K562 (cell line): ENCODE measurements at regions not wholly inside any gene's neighbourhood (a gene's known extent, or its start where the extent isn't known, plus 50 kb on each side); places are given as distances from the start of the nearest gene placed in this dataset.

Source experiments
- ARNT ChIP-seq, 2 experiments: fragments of 450-650 bp; IDR thresholded peaks; 2 replicates each; pipeline ENCODE4 v1.6.1; 2016; ENCODE audit warnings: mild to moderate bottlenecking in 1 of 2
- CHCHD3 ChIP-seq: fragments of 250-450 bp; sonication (Bioruptor Pico); IDR thresholded peaks from 2 replicates; pipeline ENCODE4 v2.1.2; 2022; ENCODE audit warnings: mild to moderate bottlenecking
- GABPB1 ChIP-seq: sonication (generic); formaldehyde crosslinking; IDR thresholded peaks from 2 replicates; pipeline ENCODE4 v1.8.0; 2022; ENCODE audit warnings: mild to moderate bottlenecking, missing genetic modification reagents
- KDM1A ChIP-seq, 2 experiments: fragments of 450-650 bp; IDR thresholded peaks; 2 replicates each; pipeline ENCODE4 v1.6.1; 2016; ENCODE audit warnings: mild to moderate bottlenecking in 2 of 2
- MAFK ChIP-seq: IDR thresholded peaks from 2 replicates; pipeline ENCODE4 v1.6.1; 2011; ENCODE audit warnings: low read length, improper control_type of control experiment
- RBBP5 ChIP-seq: fragments of 200-600 bp; sonication (generic); IDR thresholded peaks from 2 replicates; pipeline ENCODE4 v1.6.1; 2012; ENCODE audit warnings: borderline replicate concordance, mild to moderate bottlenecking, low read length, control low read depth, inconsistent platforms; ENCODE audit not compliant: insufficient read depth, poor library complexity, severe bottlenecking
- TCFL5 ChIP-seq: fragments of 250-450 bp; sonication (Bioruptor Pico); conservative IDR thresholded peaks from 2 replicates; pipeline ENCODE4 v1.6.1; 2021; ENCODE audit warnings: mild to moderate bottlenecking, moderate library complexity, matching md5 sums
- ZNF274 ChIP-seq: IDR thresholded peaks from 2 replicates; pipeline ENCODE4 v1.6.1; 2011; ENCODE audit warnings: low read depth, mild to moderate bottlenecking, low read length, moderate library complexity, borderline replicate concordance
- ZNF785 ChIP-seq: fragments of 250-450 bp; sonication (Bioruptor Pico); IDR thresholded peaks from 2 replicates; pipeline ENCODE4 v1.4.0; 2020; ENCODE audit warnings: mild to moderate bottlenecking
- TF ChIP-seq, protein P1 (sequence below): sonication (generic); formaldehyde crosslinking; IDR thresholded peaks from 2 replicates; pipeline ENCODE4 v1.8.1; 2022; ENCODE audit warnings: missing genetic modification reagents
- TF ChIP-seq, protein P2 (sequence below), 3 experiments: IDR thresholded peaks in 2 of 3; conservative IDR thresholded peaks in 1 of 3; 2 replicates each; pipeline ENCODE4 v1.5.1; 2011 to 2012; ENCODE audit warnings: low read length in 3 of 3, mild to moderate bottlenecking in 3 of 3, control low read depth in 2 of 3, improper control_type of control experiment in 1 of 3, inconsistent platforms in 1 of 3, low read depth in 1 of 3, mixed read lengths in 1 of 3, moderate library complexity in 1 of 3; ENCODE audit not compliant: insufficient read depth in 2 of 3
- TF ChIP-seq, protein P3 (sequence below): conservative IDR thresholded peaks from 2 replicates; pipeline ENCODE4 v1.6.1; 2011; ENCODE audit warnings: low read depth, mild to moderate bottlenecking, low read length; ENCODE audit not compliant: control insufficient read depth

DNA sequence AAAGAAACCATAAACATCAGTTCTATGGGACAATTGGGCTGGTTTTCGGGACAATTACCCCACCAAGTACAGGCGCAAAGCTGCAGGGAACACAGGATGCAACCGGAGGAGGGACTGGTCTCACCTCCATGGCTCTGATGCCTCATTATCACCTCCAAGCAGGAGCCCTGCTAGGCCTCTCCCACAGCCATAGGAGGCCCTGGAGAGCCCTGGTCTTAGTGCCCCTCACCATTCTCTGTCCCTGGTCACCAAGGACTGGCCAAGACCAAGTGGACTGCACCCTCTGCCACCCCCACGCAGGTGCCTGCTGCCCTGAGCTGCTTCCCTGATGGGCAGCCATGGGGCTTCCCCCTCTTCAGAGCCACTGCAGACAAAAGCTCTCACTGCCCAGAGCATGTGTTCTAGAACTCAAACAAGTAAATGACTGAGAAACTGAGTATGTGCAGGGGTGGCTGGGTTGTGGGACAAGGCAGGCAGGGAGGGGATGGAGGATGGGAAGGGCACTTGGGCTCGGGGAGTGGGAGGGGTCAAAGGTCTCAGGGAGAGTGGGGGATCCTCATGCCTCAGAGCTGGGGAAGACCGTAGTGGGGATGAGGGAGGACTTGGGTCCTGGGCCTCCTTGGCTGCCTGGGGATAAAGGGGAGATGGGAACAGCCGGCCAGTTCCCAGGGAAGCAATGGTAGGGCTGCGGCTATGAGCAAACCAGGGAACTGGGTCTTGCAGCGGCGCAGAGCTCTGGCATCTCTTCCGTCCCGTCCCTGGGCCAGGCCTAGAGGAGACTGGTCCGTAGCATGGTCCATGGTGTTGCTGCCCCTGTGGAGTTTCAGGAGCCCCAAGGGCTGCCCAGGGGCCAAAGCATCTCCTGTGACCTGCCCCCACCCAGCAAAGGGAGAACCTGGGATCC is 435.1 kb downstream of the PREX1 start:
- TF ChIP-seq KDM1A (IDR thresholded peaks at IDR 0.05): no peak
- TF ChIP-seq, protein P1, sequence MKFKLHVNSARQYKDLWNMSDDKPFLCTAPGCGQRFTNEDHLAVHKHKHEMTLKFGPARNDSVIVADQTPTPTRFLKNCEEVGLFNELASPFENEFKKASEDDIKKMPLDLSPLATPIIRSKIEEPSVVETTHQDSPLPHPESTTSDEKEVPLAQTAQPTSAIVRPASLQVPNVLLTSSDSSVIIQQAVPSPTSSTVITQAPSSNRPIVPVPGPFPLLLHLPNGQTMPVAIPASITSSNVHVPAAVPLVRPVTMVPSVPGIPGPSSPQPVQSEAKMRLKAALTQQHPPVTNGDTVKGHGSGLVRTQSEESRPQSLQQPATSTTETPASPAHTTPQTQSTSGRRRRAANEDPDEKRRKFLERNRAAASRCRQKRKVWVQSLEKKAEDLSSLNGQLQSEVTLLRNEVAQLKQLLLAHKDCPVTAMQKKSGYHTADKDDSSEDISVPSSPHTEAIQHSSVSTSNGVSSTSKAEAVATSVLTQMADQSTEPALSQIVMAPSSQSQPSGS (CRISPR knock-in tag): no peak
- no peak for TF ChIP-seq GABPB1 (CRISPR knock-in tag)
- TF ChIP-seq ZNF274: no peak
- TF ChIP-seq ARNT (IDR thresholded peaks at IDR 0.05): no peak
- TF ChIP-seq MAFK: no peak
- TF ChIP-seq, protein P2, sequence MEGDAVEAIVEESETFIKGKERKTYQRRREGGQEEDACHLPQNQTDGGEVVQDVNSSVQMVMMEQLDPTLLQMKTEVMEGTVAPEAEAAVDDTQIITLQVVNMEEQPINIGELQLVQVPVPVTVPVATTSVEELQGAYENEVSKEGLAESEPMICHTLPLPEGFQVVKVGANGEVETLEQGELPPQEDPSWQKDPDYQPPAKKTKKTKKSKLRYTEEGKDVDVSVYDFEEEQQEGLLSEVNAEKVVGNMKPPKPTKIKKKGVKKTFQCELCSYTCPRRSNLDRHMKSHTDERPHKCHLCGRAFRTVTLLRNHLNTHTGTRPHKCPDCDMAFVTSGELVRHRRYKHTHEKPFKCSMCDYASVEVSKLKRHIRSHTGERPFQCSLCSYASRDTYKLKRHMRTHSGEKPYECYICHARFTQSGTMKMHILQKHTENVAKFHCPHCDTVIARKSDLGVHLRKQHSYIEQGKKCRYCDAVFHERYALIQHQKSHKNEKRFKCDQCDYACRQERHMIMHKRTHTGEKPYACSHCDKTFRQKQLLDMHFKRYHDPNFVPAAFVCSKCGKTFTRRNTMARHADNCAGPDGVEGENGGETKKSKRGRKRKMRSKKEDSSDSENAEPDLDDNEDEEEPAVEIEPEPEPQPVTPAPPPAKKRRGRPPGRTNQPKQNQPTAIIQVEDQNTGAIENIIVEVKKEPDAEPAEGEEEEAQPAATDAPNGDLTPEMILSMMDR (IDR thresholded peaks at IDR 0.05 in 2 of 3, conservative IDR thresholded peaks at IDR 0.05 in 1 of 3; ENCODE audit: insufficient read depth in 2 of 3, low read depth in 1 of 3, low read length in 3 of 3): no peak
- TF ChIP-seq, protein P3, sequence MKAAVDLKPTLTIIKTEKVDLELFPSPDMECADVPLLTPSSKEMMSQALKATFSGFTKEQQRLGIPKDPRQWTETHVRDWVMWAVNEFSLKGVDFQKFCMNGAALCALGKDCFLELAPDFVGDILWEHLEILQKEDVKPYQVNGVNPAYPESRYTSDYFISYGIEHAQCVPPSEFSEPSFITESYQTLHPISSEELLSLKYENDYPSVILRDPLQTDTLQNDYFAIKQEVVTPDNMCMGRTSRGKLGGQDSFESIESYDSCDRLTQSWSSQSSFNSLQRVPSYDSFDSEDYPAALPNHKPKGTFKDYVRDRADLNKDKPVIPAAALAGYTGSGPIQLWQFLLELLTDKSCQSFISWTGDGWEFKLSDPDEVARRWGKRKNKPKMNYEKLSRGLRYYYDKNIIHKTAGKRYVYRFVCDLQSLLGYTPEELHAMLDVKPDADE: no peak
- no peak for TF ChIP-seq CHCHD3 (CRISPR knock-in tag)
- TF ChIP-seq ZNF785 (CRISPR knock-in tag): no peak
- TF ChIP-seq TCFL5 (CRISPR knock-in tag): no peak
- no peak for TF ChIP-seq RBBP5
